ENCODE measurements at regions not wholly inside any gene's neighbourhood (a gene's known extent, or its start where the extent isn't known, plus 50 kb on each side); places are given as distances from the start of the nearest gene placed in this dataset.

DNA sequence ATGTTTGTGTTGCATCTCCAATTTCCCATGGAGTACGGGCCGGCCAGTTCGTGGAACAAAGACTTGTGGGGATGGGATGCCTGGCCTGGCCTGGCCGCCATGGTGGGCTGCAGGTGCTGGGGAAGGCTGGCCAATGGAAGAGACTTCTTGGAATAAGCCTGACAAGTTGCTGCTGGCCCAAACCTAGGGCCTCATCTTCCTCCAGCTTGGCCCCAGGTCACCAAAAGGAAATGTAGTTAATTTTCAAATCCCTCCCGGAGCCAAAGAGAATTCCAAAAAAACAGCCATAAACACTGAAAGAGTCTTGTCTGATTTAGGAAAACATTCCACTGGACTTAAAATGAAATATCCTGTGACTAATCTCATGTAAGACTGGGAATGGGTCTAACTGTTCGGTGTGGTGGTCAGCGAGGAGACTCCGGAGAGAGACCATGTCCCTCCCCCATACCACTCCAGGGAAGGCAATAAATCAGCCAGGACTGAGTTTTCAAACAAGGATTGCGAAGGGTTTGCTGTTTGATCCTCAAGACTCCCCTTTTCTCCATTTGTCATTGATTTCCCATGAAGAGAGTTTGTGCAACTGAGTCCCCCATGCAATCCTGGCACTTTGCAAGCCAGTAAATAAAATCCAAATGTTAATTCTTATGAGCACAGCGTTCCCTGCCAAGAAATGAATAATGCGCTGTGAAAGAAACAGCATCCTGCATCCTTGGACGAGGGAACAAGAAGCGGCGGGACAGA, 128.7 kb upstream of the HABP2 start:
- DNase-seq: no peak

GRCh38 chr10:113425008-113425407, 127.8 kb upstream of the HABP2 start:
- DNase-seq: no peak

DNA sequence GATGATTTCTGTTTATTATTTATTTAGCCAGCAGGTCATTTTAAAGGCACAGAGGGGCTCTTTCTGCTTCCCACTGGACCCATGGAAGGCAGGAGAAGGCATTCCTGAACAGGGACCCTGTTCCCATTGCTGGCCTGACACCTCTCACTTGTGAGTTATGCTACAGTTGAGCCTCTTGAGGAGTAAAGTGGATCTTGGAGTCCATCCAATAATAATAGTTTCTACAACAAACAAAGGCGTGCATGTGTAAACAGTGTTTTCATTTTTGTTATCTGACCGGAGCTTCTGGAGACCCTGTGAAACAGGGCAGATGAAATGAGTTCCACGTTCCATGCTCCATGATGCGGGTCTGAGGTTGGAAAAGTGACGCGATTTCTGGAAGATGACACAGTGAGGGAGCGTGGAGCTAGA, 127.3 kb upstream of the HABP2 start:
- DNase-seq: no peak

DNA sequence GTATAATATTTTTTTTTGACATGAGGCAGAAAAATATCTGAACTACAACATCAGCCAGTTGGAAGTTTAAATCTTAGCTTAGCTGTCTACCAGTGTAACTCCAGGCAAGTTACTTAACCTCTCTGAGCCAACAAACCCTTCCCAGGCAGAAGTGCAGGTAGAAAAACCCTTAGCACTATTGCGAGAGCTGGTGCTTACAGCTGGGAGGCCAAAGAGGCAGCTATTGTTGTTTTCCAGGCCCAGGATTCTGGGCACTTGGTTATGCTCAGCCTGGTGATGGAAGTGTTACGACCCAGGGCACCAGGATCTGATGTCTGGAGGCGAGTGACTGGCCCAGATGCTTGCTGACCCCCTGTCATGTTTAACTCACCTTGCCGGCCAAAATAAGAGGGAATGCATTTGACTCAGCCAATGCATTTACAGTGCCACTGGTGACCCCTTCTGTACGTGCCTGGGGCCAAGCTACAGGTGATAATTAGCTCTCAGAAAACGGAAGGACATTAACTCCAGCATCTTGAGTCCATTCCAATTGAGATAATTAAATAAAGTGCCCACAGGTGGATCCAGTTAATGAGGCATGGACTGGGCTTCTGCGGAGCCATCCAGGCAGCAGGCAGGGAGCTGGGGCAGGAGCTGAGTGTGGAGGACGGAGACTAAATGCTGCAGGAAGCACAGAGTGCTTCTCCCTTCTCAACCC, 126.5 kb upstream of the HABP2 start:
- no peak for DNase-seq

- DNase-seq: no peak
Observed at GRCh38 chr10:113427236-113427735, 125.6 kb upstream of the HABP2 start.

DNA sequence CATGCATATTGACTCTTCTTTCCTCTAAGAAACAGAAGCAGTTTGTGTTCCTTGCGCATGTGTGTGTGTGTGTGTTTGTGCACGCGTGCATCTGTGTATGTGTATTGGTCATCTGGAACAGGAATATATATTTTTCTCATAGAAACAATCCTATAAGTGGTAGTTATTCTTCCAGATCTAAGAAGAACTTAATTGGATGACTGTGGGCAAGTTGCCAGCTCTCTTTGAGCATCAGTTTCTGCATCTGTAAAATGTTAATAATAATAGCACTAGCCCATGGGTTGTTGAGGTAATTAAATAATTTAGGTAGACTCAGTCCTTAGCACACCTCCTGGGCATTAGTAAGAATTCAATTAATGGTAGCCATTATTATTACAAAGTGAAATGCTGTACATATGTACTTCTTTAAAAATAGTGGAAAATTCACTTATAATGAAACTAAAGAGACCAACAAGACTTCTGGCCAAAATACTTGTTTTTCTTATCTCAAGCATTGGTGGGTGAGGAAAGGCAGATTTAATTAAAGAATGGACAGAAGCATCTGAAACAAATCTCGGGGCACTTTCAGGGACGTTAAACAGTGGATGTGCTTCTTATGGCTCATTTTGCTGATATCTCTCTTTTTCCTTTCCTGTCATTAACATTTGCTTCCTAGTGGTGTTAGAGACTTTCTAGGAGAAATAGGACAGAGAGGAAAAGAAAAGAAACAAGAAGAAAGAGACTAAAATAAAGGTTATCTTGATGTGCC, 124.9 kb upstream of the HABP2 start:
- no peak for DNase-seq

DNA sequence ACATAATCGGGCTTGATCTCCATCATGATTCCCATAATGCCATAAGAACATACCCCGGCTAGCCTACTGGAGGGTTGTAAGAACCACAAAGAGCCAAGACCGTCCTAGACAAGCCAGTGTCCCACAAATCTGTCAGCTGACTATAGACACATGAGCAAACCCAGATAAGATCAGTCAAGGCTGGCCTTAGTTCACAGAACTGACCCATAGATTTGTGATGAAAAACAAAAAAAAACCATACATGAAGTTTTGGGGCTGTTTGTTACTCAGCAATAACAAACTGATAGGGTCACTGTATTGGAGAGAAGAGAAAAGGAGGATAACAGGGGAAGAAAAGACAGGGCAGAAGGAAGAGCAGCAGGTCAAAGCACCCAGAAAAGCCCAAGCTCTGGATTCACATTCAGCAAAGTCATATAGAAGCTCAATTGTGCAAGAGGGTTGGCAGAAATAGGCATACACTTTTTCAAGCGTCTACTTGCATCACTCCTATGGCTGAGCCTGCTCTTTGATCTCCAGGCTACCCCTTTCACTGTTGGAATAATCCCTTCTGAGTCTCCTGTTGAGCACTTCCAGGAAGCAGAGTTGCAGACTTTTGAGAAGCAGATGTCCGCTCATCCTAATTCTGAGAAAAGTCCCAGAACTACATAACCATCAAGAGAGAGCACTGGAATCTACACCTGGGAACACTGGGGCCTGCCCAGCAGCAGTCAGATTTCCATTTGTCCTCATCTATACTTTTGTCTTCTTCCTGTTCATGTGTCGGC, 122.0 kb upstream of the HABP2 start:
- DNase-seq: no peak

DNA sequence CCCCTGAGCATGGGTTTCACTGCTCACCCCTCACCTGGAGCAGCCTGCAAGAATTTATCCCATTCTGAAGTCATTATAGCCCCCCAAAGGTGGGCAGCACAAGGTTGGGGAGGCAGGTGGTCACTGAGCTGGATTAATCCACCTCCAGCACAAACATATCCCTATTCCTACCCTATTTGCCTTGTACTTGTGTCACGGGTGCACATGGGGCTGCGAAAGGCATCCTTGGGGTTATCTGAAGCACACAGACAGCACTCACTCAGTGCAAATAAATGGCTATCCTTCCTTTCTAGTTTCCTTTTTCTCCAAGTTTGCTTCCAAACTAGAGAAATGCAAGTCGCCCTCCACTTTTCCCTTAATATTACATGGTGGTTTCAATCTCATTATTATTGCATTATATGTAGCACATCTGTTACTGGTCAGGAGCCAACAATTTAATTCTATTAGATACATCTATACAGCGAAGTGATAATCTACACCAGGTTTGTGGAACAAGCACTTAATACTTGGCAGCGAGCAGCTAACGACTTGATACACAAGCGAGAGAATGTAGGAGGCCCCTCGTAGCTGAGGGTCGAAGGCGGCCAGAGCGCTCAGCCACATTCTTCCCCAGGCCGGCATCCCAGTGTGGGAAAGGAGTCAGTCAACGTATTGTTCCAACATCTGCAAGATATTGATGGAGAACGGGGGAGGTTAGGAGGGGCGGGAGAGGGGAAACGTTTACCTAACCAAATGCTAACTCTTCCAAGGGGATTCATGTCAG, 121.3 kb upstream of the HABP2 start:
- DNase-seq: no peak

DNA sequence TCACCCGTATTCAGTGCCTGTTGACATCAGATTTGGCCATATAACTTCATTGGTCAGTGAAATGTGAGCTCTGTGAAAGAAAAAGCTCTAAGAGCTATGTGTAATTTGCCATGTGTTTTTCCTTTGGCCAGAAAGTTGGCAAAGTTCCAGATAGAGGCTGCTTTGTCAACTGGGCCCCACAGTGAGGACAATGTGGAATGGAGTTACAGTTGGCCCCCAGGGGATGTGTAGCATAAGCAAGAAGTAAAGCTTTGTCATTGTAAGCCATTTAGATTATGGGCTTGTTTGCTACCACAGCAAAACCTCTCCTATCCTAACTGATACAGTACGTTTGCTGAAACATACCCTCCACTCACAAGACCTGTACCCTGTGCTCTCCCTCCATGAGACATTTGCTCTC, 119.1 kb upstream of the HABP2 start:
- no peak for DNase-seq

DNA sequence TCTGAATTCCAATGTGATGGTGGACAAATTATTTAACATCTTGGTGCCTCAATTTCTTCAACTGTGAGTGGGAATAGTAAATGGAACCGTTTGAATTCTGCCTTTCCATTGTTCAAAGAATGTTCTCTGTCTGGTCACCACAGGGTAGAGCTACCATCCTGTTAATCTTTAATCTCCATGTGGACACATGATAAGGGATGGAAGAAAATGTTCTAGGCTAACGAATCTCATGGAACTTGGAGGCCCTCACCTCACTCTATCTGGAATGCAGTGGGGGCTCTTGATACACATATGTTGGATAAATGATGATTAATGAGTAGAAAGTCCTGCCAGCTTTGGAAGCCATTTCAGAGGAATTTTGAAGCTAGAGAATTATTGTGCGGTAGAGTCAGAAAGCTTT, 118.5 kb upstream of the HABP2 start:
- DNase-seq: no peak

- no peak for DNase-seq
Observed at GRCh38 chr10:113434950-113435349, 117.9 kb upstream of the HABP2 start.

- no peak for DNase-seq
Observed at GRCh38 chr10:113435881-113436280, 117.0 kb upstream of the HABP2 start.

DNA sequence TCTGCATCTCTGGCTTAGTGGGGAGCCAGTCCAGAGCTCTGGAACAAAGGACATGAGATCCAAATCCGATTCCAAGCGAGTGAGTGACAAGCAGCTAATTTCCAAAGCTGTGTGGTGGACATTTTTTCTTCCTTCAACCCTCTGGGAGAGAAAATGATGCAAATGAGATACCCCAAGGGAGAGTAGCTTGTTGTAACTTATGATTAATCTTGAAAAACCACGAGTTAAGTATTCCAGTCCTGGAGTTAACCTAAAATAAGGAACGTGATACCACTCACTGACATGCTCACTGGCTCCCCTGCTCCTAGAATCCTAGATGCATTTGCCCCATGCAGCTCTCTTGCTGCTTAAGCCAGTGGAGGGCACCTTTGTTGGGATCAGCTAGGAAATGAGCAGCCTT, 116.0 kb upstream of the HABP2 start:
- DNase-seq: no peak

GRCh38 chr10:113438652-113439051, 114.2 kb upstream of the HABP2 start:
- DNase-seq: no peak

GRCh38 chr10:113441220-113441619, 111.6 kb upstream of the HABP2 start:
- DNase-seq: no peak

DNA sequence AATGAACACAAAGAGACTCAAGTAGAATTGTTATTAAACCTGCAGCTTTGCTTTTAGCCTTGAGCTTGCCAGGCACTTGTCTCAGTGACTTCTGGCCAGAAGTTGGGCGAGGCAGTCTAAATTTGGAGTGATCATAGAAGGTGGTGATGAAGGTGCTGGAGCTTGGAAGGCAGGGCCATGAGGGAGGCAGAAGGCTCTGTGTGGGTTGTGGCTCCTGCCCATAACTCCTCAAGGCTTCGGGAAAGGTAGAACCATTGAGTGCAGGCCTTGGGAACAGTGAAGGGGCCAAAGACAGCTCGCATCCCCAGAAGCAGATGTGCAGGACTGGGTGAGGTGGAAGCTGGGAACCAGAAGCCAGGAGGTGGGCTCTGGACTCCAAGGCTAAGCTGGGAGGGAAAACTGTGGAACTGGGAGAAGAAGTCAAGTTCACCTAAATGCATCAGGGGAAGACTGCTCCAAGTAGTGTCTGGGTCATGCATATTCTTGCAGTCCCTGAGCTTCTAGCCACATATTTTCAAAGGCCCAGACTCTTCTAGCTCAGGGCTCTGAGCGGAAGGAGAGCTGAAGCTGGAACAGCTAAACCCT, 111.1 kb upstream of the HABP2 start:
- no peak for DNase-seq

DNA sequence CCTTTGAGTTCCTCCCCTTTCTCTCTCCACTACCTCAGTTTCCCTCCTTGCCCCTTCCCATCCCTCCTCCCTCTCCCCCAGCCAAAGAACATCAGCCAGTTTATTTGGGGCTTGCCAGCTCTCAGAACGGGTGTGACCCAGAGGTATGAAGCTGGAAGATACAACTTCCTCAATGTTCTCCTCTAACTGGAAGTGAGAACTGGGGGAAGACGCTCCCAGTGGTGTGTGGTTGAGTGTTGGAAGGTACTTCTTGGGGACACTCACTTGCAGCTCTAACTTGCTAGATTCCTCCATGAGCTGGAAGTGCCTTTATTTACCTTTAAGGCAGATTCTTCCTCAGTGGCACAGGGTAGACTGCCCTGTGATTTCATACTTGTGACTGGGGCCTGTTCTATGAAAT, 110.5 kb upstream of the HABP2 start:
- DNase-seq: no peak

- no peak for DNase-seq
Observed at GRCh38 chr10:113443141-113443925, 109.5 kb upstream of the HABP2 start.

- no peak for DNase-seq
Observed at GRCh38 chr10:113444766-113445365, 108.0 kb upstream of the HABP2 start.

DNA sequence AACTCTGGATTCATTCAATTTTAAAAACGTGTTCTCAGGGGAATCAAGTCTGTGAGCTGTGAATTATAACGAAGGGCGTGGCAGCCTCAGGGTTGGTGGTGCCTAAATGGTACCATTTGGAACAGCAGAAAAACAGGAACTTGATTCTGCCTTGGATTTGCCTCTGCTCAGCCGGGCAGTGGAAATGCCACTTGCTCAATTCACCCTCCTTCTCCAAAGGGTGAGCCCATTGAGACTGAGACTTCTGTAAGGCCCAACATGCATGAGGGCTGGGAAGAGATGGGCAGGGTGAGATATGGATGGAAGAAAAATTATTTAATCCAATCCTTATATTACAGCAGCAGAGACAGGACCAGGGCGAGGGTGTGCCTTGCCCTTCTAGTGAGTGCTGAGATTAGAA, 107.1 kb upstream of the HABP2 start:
- DNase-seq: no peak

GRCh38 chr10:113446739-113447138, 106.1 kb upstream of the HABP2 start:
- no peak for DNase-seq
